ENCODE measurements at regions not wholly inside any gene's neighbourhood (a gene's known extent, or its start where the extent isn't known, plus 50 kb on each side); places are given as distances from the start of the nearest gene placed in this dataset.

DNA sequence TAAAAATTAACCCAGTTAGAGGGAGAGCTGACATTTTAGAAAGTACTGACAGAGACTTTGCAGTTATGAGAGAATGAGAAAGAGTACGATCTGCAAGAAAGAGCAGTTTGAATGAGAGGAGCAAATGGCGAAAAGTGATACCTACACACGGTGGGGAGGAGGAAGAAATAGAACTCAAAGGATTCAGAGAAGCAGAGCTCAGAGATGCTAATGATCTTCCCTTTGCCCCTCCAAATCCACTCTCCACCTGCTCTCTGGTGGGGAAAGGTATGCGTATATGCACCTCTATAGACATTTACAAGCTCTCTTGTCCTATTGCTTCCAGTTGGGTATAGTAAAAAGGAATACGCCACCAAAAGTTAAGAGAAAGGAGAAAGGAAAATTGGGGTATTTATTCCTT, 123.3 kb upstream of the TTC14 start:
- WGBS (ENCODE audit: insufficient coverage): 60% methylated on average over 1 of the region's 5 CpGs
- Histone ChIP-seq H3K36me3 (ENCODE audit: control insufficient read depth, insufficient read depth, low read length) (no peaks in the 10 kb centered on the region), H3K4me1 (ENCODE audit: control insufficient read depth, insufficient read depth, low read length) (no peaks in the 10 kb centered on the region), H3K27ac (ENCODE audit: low read length) (no peak overlapping the region), H3K4me3 (ENCODE audit: low read length) (no peak overlapping the region), H3K27me3 (ENCODE audit: control insufficient read depth, insufficient read depth, low read length) (no peaks in the 10 kb centered on the region), H3K9me3 (replicated peaks; ENCODE audit: control insufficient read depth, low read depth, low read length) (peaks cover 2% of the 10 kb centered on the region)
- no peak for DNase-seq

DNA sequence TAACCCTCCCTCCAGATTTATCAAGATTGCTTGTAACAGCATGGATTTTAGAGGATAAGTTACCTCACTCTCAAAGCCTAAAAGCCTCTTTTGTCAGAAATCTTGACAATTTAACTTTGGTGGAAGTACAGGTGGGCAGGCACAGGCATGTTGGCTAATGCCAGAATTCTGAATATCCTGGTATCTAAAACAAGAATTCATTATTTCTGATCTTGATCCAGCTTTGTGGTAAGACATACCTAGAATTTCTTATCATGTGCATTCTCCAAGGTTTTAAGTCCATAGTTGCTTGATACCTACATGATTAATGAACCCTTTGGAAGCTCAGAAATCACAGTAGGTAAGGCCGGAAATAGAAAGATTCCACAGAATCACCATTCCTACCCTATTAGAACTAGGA, 109.9 kb upstream of the TTC14 start:
- no peaks in the 10 kb centered on the region for H3K27me3 ChIP-seq (ENCODE audit: control insufficient read depth, insufficient read depth, low read length)
- H3K4me1 ChIP-seq (ENCODE audit: control insufficient read depth, insufficient read depth, low read length): no peaks in the 10 kb centered on the region
- no peaks in the 10 kb centered on the region for H3K36me3 ChIP-seq (ENCODE audit: control insufficient read depth, insufficient read depth, low read length)
- no peak overlapping the region for H3K27ac ChIP-seq (ENCODE audit: low read length)
- peaks cover 5% of the 10 kb centered on the region for H3K9me3 ChIP-seq (replicated peaks; ENCODE audit: control insufficient read depth, low read depth, low read length)
- H3K4me3 ChIP-seq (ENCODE audit: low read length): no peak overlapping the region
- WGBS (ENCODE audit: insufficient coverage): no CpG with 5 or more reads among the region's 1 CpG
- no peak for DNase-seq

DNA sequence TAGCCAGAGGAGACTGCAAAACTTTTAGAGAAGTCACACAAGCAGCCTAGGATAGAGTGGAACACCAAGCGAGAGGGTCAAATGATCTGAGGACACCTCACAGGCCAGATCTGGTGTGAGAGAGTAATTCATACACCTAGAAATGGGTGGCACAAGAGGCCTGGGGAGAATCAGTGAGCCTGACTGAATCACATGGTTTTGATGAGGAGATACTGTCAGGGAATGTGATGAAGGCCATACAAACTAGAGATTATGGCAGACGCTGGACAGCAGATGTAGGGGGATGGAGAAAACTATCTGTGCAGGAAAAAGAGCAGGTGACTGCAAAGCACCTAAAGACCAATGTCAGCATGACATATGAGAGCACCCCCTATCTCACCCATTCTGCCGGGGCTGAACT, 105.0 kb upstream of the TTC14 start:
- DNase-seq: no peak

DNA sequence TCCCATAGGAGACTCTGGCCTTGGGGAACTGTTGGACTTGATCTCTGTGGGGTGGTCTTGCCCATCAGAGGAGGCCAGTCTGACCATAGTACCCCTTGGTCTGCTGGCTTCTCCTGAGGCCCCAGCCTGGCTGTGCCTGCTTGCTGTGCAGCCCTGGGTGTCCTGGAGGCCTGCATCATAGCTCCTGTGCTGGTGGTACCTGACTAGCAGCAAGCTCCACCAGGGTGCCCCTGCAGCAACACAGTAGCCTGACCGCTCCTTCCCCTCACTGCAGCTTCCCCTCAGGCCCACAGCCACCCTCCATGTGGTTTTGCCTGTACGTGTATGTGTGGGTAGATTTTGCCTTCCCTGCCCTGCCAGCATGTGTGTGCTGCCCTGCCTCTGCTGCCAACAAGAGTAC, 85.6 kb upstream of the TTC14 start:
- WGBS (ENCODE audit: insufficient coverage): no CpG with 5 or more reads among the region's 2 CpGs
- H3K27me3 ChIP-seq (ENCODE audit: control insufficient read depth, insufficient read depth, low read length): no peaks in the 10 kb centered on the region
- H3K9me3 ChIP-seq (replicated peaks; ENCODE audit: control insufficient read depth, low read depth, low read length): no peaks in the 10 kb centered on the region
- no peaks in the 10 kb centered on the region for H3K4me1 ChIP-seq (ENCODE audit: control insufficient read depth, insufficient read depth, low read length)
- no peak for DNase-seq
- H3K36me3 ChIP-seq (ENCODE audit: control insufficient read depth, insufficient read depth, low read length): no peaks in the 10 kb centered on the region
- H3K27ac ChIP-seq (ENCODE audit: low read length): no peak overlapping the region
- H3K4me3 ChIP-seq (ENCODE audit: low read length): no peak overlapping the region

More for the DNA sequence above, 105.0 kb upstream of the TTC14 start:
- Histone ChIP-seq H3K27ac (ENCODE audit: low read length) (no peak overlapping the region), H3K4me3 (ENCODE audit: low read length) (no peak overlapping the region), H3K27me3 (ENCODE audit: control insufficient read depth, insufficient read depth, low read length) (no peaks in the 10 kb centered on the region), H3K9me3 (replicated peaks; ENCODE audit: control insufficient read depth, low read depth, low read length) (no peaks in the 10 kb centered on the region), H3K36me3 (ENCODE audit: control insufficient read depth, insufficient read depth, low read length) (no peaks in the 10 kb centered on the region), H3K4me1 (ENCODE audit: control insufficient read depth, insufficient read depth, low read length) (no peaks in the 10 kb centered on the region)
- WGBS (ENCODE audit: insufficient coverage): 71% methylated on average over 2 of the region's 3 CpGs

GRCh38 chr3:180523040-180523439, 78.9 kb upstream of the TTC14 start:
- H3K9me3 ChIP-seq (replicated peaks; ENCODE audit: control insufficient read depth, low read depth, low read length): no peaks in the 10 kb centered on the region
- WGBS (ENCODE audit: insufficient coverage): no CpG with 5 or more reads among the region's 3 CpGs
- no peak overlapping the region for H3K4me3 ChIP-seq (ENCODE audit: low read length)
- no peaks in the 10 kb centered on the region for H3K27me3 ChIP-seq (ENCODE audit: control insufficient read depth, insufficient read depth, low read length)
- no peak overlapping the region for H3K27ac ChIP-seq (ENCODE audit: low read length)
- no peaks in the 10 kb centered on the region for H3K36me3 ChIP-seq (ENCODE audit: control insufficient read depth, insufficient read depth, low read length)
- no peaks in the 10 kb centered on the region for H3K4me1 ChIP-seq (ENCODE audit: control insufficient read depth, insufficient read depth, low read length)
- DNase-seq: no peak

DNA sequence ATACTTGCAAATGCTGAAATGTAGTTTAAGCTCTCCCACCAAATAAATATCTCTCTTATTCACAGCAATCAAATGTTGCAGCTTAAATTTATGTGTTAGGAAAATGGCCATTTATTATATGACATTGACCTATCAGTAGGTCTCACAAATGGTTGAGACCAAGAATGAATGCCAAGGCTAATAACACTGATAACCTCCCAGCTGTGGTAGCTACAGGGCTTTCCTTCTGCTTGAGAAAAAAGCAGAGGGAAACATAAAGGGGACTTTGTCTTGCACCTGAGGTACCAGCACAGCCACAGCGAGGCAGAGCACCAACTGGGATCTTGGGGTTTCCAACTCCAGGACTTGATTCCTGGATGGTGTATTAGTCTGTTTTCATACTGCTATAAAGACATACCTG, 73.1 kb upstream of the TTC14 start:
- no peaks in the 10 kb centered on the region for H3K36me3 ChIP-seq (ENCODE audit: control insufficient read depth, insufficient read depth, low read length)
- no peaks in the 10 kb centered on the region for H3K27me3 ChIP-seq (ENCODE audit: control insufficient read depth, insufficient read depth, low read length)
- H3K4me3 ChIP-seq (ENCODE audit: low read length): no peak overlapping the region
- H3K9me3 ChIP-seq (replicated peaks; ENCODE audit: control insufficient read depth, low read depth, low read length): no peaks in the 10 kb centered on the region
- WGBS (ENCODE audit: insufficient coverage): no CpG with 5 or more reads among the region's 1 CpG
- H3K27ac ChIP-seq (ENCODE audit: low read length): no peak overlapping the region
- no peak for DNase-seq
- H3K4me1 ChIP-seq (ENCODE audit: control insufficient read depth, insufficient read depth, low read length): no peaks in the 10 kb centered on the region

- WGBS (ENCODE audit: insufficient coverage): 89% methylated on average over 4 of the region's 5 CpGs
- H3K36me3 ChIP-seq (ENCODE audit: control insufficient read depth, insufficient read depth, low read length): no peaks in the 10 kb centered on the region
- no peaks in the 10 kb centered on the region for H3K27me3 ChIP-seq (ENCODE audit: control insufficient read depth, insufficient read depth, low read length)
- H3K4me3 ChIP-seq (ENCODE audit: low read length): no peak overlapping the region
- no peak for DNase-seq
- H3K9me3 ChIP-seq (replicated peaks; ENCODE audit: control insufficient read depth, low read depth, low read length): no peaks in the 10 kb centered on the region
- H3K4me1 ChIP-seq (ENCODE audit: control insufficient read depth, insufficient read depth, low read length): no peaks in the 10 kb centered on the region
- H3K27ac ChIP-seq (ENCODE audit: low read length): no peak overlapping the region
Observed at GRCh38 chr3:180529778-180530177, 72.2 kb upstream of the TTC14 start.

DNA sequence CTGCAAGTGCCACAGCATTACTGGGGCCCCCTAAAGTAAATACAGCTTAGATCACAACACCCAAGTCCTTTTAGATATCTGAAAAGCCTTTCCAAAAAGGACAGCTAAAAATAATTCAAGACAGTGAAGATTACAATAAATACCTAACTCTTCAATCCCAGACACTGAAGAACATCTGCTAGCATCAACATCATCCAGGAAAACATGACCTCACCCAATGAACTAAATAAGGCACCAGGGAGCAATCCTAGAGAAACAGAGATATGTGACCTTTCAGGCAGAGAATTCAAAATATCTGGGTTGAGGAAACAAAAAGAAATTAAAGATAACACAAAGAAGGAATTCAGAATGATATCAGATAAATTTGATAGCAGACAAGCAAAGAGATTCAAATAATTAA, 71.7 kb upstream of the TTC14 start:
- Histone ChIP-seq H3K27me3 (ENCODE audit: control insufficient read depth, insufficient read depth, low read length) (no peaks in the 10 kb centered on the region), H3K4me1 (ENCODE audit: control insufficient read depth, insufficient read depth, low read length) (no peaks in the 10 kb centered on the region), H3K4me3 (ENCODE audit: low read length) (no peak overlapping the region), H3K27ac (ENCODE audit: low read length) (no peak overlapping the region), H3K9me3 (replicated peaks; ENCODE audit: control insufficient read depth, low read depth, low read length) (no peaks in the 10 kb centered on the region), H3K36me3 (ENCODE audit: control insufficient read depth, insufficient read depth, low read length) (no peaks in the 10 kb centered on the region)
- peak; percentile 2 for DNase-seq

DNA sequence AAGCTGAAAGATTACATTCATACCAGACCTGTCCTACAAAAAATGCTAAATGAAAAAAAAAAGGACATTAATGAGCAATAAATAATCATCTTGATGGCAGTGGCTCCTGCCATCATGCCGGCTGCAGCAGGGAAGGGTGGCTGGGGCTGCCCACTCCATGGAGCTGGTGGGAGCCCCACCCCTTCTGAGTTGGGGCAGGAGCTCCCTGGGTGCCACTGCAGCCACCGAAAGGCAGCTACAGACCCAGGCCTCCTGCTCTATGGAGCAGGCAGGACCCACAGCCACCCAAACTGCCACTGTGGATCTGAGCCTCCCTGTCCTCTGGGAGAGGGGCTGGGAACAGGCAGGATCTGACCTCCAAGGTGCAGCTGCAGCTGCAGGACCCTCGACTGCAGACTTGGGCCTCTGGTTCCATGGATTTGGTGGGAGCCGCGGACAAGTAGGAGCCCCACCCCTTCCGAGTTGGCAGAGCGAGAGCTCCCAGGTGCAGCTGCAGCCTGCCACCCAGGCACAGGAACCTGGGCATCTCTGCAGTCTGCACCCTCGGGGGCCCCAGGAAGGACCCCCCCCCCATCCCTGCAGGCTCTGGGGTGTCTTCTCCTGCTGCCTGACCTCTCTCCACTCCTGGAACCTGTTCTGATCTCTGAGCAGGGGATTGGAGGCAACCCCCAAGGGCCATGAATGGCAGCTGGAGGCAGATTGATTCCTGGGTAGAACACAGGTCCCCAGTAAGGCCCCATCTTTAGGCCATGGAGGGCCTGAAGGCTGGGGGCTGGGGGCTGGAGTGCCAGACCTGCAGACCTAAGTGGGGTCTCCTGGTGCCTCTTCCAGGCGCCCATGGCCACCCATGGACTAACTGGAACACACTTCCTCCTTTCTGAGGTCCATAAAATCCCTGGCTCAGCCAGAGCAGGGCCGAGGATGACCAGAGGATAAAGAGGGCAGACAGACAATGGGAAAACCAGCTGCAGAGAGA, 70.4 kb upstream of the TTC14 start:
- Histone ChIP-seq H3K27ac (ENCODE audit: low read length) (no peak overlapping the region), H3K27me3 (ENCODE audit: control insufficient read depth, insufficient read depth, low read length) (no peaks in the 10 kb centered on the region), H3K4me3 (ENCODE audit: low read length) (no peak overlapping the region), H3K9me3 (replicated peaks; ENCODE audit: control insufficient read depth, low read depth, low read length) (no peaks in the 10 kb centered on the region), H3K4me1 (ENCODE audit: control insufficient read depth, insufficient read depth, low read length) (no peaks in the 10 kb centered on the region), H3K36me3 (ENCODE audit: control insufficient read depth, insufficient read depth, low read length) (no peaks in the 10 kb centered on the region)
- DNase-seq: no peak
- WGBS (ENCODE audit: insufficient coverage): 74% methylated on average over 9 of the region's 10 CpGs

- no peak overlapping the region for H3K27ac ChIP-seq (ENCODE audit: low read length)
- no peaks in the 10 kb centered on the region for H3K4me1 ChIP-seq (ENCODE audit: control insufficient read depth, insufficient read depth, low read length)
- H3K27me3 ChIP-seq (ENCODE audit: control insufficient read depth, insufficient read depth, low read length): no peaks in the 10 kb centered on the region
- no peaks in the 10 kb centered on the region for H3K36me3 ChIP-seq (ENCODE audit: control insufficient read depth, insufficient read depth, low read length)
- peaks cover 2% of the 10 kb centered on the region for H3K9me3 ChIP-seq (replicated peaks; ENCODE audit: control insufficient read depth, low read depth, low read length)
- WGBS (ENCODE audit: insufficient coverage): no CpG with 5 or more reads among the region's 2 CpGs
- DNase-seq: no peak
- no peak overlapping the region for H3K4me3 ChIP-seq (ENCODE audit: low read length)
Observed at GRCh38 chr3:180534828-180535227, 67.1 kb upstream of the TTC14 start.

DNA sequence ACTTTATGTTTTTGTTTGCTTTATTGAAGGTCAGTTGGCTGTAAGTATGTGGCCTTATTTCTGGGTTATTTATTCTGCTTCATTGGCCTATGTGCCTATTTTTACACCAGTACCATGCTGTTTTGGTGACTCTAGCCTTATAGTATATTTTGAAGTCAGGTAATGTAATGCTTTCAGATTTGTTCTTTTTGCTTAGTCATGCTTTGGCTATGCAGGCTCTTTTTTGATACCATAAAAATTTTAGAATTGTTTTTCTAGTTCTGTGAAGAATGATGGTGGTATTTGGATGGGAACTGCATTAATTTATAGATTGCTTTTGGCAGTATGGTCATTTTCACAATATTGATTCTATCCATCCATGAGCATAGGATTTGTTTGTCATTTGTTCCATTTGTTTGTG, 63.5 kb upstream of the TTC14 start:
- no peaks in the 10 kb centered on the region for H3K36me3 ChIP-seq (ENCODE audit: control insufficient read depth, insufficient read depth, low read length)
- H3K4me3 ChIP-seq (ENCODE audit: low read length): no peak overlapping the region
- no peak for DNase-seq
- H3K27me3 ChIP-seq (ENCODE audit: control insufficient read depth, insufficient read depth, low read length): no peaks in the 10 kb centered on the region
- H3K9me3 ChIP-seq (replicated peaks; ENCODE audit: control insufficient read depth, low read depth, low read length): peaks cover 3% of the 10 kb centered on the region
- no peaks in the 10 kb centered on the region for H3K4me1 ChIP-seq (ENCODE audit: control insufficient read depth, insufficient read depth, low read length)
- no peak overlapping the region for H3K27ac ChIP-seq (ENCODE audit: low read length)

All from muscle of leg (tissue), 3 donors.